Pulmonary artery endothelial cell (primary cell): ENCODE measurements at regions not wholly inside any gene's neighbourhood (a gene's known extent, or its start where the extent isn't known, plus 50 kb on each side); places are given as distances from the start of the nearest gene placed in this dataset.

Experiments
- DNase-seq: peaks from one replicate; pipeline ENCODE4 v3.0.0-alpha.2; 2011; ENCODE audit warnings: low read depth, low spot score

DNA sequence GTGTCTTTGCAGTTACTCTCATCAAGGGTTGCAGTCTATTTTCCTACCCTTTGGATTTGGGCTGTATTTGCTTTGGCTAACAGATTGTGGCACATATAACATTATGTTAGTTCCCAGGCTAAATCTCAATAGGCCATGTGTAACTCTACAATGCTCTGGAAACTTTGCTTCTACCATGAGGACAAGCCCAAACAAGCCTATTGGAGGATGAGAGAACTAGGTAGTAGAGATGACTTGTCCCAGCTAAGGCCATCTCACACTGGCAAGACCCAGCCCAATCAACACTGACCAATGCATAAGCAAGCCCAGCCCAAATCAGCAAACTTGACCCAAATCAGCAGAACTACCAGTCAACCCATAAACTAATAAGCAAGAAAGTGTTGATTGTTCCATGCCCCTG lies 311.8 kb downstream of the NDFIP2 start:
- DNase-seq: no peak

DNA sequence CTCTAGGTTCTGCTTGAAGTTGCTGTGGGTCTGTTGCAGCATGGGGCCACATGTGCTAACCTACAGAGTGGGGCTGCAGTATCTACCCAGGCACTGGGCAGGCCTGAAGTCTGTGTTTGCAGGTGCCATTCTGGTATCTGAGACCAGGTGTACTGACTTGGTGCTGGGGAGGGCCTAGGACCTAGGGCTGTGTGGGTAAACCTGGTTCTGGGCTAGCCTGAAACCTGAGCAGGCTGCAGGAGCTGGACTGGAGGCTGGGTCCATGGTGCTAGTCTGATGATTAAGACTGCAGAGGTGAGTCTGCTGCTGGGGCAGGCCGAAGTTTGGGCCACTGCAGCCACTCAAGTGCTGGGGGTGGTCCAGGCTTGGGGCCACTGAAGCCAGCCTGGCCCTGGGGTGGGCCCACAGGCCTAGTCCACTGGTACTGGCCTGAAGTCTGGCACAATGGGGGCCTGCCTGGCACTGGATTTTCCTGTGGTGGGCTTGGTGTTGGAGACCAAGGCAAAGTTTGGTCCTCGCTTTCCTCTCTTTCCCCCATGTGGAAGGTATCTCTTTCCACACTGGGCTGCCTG lies 310.6 kb downstream of the NDFIP2 start:
- DNase-seq: no peak

DNA sequence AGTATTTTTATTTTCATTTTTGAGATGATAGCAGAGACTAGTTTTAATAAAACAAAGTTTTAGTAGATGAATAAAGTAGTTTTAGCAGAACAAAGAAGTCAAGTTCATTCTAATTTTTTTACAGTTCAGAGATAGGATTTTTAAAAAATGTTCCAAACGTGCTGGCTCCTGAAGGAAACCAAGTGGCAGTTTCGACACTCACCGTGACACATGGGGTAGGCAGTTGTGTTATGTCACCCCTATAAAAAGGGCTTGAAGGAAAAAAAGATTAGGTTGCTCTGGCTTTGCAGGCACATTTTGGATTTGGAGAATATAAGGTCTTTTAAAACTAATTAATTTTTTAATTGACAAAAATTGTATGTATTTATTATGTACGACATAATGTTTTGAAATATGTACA lies 305.2 kb downstream of the NDFIP2 start:
- no peak for DNase-seq

DNA sequence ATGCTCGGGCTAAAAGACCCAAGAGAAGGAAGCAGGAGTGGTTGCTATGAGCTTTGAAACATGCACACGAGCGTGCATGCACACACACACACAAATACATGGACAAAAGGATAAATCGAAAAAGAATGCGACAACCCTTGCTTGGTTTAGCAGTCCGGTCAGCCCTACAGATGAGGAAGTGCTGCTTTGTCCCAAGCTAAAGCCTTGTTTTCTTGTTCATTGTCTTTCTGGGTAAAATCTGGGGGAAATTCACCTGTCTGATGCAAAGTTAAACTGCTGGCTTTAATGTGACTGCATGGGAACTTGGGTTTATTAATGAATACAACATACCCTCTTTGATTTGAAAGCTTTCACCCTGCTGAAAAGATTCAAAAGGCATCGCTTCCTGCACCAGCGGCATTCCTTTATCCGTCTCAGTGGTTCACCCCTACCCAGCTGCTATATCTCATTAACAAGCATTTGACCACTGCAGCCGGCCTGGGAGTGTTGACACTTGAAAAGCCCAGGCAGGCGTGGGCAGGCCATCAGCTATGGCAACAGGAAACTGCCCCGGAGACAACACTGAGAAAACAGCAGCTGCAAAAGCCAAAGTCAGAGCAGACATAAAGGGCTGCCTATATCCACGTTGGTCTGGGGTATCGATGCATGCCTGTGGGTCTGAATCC lies 301.7 kb downstream of the NDFIP2 start:
- DNase-seq: peak; percentile 59

DNA sequence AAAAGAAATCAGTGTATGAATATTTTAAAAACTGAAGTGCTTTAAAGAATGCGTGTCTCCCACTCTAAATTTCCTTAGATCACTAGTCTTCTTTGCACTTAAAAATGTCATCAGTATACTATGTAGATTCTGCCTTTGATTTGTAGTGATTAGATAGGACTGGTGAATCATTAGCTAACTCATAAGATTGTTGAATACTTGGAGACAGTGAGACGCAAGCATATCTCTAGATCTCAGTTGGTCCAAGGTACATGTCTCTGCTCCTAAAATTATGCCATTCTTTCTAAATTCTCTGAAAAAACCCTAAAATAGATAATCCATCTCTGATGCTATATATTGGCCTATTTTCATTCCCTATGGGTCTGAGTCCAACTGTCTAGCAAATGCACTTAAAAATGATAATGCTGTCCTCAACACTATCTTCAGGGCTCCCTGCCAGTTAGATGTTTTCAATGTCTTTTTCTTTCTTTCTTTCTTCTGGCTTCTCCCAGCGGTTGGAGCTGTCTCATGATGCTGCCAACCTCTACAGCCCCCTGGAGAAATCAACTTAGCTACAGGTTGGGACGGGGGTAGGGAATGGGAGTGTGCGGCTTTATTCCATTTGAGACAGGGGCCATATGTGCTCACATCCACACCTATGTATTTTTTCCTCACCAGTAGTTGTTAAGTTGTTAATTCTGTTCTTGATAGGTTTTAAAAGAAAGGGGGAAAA lies 301.0 kb downstream of the NDFIP2 start:
- DNase-seq: no peak

DNA sequence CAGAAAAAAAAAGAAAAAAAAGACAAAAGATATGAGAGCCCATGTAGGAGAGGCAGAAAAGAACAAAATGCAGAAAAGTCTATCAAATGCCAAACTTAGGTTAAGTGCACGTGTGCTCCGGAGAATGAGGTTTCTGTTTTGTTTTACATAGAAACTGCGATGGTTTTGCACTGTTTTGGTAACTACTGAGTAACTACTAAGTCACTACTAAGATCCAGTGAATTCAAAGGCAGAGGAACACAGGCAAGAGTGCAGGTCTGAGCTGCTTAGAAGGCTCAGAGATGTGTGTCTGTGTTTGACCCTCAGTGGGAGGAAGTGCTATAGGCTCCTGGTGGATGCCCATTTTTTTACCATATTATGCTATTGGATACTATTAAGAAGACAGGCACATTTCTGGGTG lies 299.3 kb downstream of the NDFIP2 start:
- no peak for DNase-seq

DNA sequence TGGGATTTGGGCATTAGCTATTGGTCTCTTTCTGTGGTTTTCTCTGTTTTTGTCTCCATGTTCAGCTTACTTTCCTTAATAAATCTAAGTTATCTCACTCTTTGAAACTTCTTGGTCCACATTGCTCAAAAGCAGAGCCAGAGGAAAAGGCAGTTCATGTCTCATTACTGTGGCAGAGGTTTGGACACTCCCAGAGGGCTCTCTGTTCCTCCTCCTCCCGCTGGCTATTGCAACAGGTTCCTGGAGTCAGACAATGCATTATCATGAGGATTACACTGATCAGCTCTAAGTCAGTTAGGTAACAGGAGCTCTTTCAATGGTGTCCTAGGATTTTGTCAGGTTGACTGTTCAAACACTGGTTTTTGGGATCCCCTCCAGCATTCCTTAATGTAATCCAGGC lies 298.8 kb downstream of the NDFIP2 start:
- DNase-seq: no peak

DNA sequence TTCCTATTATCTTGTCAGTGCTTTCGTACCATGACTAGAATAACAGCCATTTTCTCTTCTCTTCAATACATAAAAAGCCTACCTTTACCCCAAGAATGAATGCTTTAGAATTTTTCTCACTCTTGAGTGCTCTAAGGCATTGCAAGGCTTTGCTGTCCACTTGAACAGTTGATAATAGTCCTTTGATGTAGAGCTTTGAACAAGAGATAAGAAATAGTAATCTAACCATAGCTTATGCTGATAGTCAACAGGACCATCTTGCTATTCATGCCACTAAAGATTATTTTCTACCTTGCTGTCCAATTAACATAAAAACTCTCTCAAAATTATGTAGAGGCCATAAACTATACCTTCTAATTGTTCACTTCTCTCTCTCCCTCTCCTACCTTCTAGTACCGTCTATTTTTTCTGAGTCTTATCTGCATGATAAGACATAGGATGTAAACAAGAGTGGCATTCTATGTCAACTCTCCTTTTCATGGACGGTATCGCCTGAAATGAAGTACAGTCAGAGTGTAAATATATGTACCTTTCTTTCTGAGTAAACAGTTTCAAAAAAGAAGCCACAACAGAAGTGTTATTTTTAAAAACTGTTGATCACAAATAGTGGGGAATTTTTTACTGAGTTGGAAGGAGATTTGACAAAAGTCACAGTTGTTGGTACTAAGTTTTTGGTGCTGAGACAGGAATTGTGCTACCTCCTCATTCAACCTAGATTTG lies 297.9 kb downstream of the NDFIP2 start:
- DNase-seq: no peak

DNA sequence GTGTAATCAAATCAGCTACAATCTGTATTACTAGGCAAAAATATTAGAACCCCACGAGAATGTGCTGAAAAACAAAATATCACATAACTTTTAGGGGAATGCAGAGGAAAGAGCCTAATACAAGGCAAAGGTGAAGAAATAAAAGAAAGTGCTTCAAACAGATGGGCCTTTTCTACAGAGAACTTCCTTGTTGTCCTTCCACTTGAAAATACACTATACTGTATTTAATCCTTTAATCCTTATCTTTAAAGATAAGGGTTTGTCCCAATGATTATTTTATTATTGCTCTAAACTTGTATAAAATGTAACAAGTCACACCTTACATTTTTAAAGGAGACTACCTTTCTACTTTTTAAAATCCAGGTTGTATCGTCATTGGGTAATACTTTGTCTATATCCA lies 296.5 kb downstream of the NDFIP2 start:
- DNase-seq: no peak

DNA sequence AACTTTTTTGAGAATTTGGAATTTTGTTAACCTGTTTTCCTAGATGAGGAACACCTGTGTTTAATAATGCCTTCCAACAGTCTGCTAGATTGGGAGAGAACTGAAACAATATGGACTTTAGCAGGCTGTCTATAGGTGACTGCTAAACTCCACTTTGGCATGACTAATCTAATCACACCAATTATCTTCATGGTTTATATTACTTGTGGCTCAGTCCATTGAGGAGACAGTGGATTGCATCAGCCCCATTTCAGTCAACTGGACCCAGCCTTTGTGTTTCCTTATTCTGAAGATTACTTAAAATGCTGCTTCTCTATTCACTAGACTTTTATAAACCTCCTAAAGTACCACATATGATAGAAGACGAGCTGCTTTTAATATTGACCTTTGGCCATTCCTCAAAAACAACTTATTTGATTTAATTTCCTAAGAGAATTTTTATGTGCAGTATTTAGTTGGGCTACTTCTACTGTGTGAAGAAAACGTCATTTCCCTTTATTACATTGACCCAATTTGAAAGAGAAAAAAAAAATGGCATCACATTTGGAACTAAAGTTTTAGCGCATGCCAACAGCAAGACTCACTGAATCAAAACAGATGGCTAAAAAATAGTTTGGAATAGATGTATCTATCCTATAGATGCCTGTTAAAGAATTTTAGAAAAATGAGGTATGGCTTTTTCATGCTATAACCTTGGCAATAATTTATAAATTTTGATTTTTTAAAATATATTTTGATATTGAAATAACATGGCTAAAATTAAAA lies 295.8 kb downstream of the NDFIP2 start:
- no peak for DNase-seq

DNA sequence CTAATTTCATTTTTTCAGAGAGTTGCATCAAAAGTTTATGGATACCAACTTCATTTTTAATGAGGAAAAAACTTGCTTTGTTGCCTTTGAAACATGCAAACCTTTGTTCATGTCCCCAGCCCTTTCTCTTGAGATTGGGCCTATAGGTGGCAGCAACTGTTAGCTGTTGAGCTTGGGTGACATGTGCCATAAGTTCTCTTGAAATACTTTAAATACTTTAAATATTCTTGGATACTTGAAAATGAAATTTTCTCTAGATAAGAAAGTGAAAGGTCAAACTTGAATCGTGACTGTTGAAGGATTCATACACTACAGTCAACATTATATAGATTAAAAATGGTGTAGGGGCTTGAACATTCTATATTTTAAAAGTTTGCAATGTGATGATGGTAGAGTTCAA lies 294.9 kb downstream of the NDFIP2 start:
- DNase-seq: peak; percentile 71

DNA sequence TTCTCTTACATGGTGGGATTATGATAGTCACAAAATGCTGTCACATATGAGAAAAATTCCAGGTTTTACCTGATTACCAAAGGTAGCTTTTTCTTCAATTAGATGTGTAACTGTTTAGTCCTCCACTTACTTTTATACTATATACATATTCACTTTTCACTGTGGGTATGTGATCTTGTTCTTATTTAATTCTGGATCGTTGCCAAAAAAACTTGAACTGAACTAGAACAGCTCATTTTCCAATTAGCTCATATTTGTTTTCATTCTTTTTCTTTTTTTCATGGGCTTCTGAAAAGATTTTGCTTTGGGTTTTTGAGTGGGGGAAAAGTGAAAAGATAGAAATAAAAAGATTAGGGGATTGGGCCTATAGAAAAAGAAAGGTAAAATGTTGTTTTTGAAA lies 291.9 kb downstream of the NDFIP2 start:
- DNase-seq: no peak

DNA sequence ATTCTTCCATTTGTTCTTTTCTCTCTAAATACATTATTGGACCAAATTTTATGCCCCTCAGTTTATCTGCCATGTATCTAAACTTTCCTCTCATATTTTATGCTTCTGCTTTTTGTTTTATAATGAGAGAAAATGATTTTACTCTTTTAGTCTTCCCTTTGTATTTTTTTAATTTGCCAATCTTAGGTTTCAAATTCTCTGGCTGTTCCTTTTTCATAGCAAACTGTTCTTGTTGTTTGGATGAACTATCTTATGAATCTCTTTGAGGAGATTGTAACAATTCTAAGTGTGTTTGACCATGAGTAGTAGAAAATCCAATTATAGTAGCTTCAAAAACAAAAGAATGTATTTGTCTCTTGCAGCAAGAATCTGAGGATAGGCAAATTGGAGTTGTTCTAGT lies 290.5 kb downstream of the NDFIP2 start:
- no peak for DNase-seq

DNA sequence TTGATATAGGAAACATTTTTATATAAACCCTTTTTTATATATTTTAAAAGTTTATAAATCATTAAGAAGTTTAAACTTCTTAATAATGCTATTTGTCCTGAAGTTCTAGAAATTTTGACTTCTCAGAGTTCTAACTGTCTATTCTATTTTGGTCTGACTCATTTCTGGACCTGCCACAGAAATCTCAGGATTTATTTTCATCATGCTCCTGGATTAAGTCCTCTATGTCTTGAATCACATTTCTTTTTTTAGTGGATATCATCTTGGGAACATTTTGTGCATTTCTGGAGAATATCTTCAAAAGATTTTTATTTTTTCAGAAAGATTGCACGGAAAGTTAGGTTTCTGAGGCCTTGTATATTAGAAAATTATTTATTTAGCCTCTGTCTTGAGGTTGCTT lies 289.1 kb downstream of the NDFIP2 start:
- DNase-seq: no peak

DNA sequence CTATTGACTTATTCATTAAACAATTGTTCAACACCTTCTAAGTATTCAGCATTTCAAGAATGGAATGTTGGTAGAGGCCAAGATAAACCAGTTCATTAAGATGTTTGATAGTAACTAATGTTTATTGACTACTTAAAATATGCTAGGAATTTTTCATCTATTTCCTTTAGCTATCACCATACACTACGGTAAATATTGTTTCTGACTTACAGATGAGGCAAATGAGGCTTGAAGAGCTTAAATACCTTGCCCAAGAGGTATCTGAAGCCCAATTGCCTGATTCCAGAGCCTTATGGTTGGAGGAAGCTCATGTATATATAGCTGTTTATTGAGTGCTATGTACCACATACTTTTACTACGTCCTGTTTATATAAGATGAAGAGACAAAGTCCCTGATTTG lies 286.2 kb downstream of the NDFIP2 start:
- DNase-seq: peak; percentile 71

DNA sequence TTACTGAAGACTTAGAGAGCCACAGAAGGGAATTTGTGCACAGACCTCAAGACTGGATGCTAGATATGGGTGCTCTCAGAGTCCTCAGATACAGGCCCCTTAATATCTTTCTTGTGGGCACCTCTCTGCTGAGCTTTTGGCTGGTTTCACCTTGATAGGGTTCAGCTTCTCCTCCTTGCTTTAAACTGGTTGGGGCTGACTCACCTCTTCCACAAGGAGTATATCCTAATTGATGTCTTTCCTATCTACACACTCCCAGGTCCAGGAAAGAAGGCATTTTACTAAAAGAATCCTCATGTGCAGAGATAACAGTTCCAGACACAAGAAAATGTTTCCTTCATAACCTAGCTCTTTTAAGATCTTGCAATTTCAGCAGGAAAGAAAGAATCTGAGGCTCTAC lies 284.4 kb downstream of the NDFIP2 start:
- no peak for DNase-seq

DNA sequence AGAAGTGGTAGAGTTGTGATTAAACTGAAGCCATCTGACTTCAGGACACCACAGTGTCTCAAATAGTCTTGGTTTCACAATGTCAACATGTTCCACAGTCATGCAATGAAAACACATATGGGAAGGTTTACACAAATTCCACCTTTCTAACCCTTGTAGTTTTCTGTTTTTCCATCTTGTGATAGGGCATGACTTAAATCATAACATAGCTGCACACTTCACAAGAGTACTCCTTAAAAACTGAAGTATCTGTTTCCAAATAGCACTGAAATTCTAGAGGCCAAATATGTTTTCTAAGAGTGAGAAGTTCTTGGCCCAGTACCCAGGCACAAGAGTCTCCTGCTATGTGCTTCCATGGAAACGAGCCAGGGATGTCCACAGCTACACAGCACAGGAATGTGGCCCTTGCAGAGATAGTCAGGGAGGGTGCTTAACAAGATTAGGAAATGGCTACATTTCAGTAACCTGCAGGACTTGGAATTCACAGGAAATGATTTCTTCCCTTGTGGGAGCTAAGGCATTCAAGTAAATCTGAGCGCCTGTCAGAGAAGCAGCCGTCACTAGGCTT lies 269.1 kb downstream of the NDFIP2 start:
- peak; percentile 75 for DNase-seq

DNA sequence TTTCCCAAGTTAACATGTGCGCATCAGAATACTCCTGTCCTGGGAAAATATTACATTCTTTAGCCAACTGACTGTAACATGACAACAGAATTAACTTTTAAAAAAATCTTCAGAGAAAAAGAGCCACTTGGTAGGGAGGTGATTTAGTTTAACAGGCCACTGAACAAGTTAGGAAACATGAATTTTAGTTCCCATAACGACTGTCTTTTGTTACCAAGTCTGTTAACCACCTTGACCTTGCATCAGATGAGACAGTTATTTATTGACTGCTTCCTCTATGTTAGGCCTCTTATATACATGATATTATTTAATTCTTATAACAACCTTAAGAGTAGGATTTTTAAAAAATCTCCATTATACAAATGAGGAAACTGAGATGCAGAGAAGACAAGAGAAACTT lies 268.6 kb downstream of the NDFIP2 start:
- no peak for DNase-seq

DNA sequence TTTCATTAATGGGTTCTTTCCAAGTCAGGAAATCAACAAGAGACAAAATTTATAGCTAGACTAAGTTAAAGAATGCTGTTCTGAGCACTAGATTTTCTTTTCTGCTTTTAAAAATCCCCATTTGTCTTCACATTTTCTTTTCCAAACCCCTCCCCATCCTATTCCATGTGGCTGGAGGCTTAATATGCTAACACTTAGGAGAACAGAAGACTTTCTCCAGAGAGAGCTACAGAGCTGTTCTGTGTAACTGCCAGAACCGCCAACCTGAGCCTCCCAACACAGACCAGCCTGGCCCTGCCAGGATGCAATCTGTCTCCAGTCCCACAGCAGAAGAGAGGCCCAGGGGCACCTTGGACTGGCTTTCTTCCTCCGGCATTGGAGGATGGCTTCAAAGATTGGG lies 264.1 kb downstream of the NDFIP2 start:
- no peak for DNase-seq

DNA sequence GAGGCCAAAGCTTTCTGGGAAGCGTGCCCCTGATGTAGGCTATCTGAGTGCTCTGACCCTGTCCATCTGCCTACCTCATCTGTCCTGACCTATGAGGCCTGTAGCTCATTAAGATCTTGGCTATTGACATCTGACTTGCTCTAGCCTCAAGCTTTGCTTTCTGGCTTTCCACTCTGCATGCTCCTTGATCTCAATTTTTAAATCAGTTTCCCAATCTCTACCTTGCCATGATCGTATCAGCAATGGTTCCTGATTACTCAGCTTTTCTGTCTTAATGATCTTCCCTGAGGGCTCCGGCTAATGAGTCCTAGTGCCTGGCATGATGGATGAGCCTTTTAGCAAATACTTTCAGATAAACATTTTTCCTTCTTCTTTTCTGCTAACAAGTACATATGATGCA lies 262.0 kb downstream of the NDFIP2 start:
- no peak for DNase-seq

DNA sequence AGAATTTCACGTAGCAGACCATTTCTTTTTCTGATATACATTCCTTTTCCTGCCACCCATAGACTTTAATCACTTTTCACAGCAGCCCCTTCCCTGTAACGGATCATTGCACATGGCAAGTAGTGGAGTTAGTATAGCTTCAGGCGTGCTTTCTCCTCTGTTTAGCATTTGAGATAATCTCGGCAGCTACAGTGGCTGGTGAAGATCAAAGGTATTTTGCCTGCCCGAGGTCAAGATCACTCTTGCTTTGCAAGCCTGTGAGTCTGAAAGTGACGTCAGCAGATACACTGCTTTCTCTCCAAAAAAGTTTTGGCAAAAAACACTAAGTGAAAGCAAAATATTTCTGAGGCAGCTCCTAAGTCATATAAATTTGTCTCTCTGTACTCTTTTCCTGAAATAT lies 260.0 kb downstream of the NDFIP2 start:
- DNase-seq: no peak
